ENCODE measurements at regions not wholly inside any gene's neighbourhood (a gene's known extent, or its start where the extent isn't known, plus 50 kb on each side); places are given as distances from the start of the nearest gene placed in this dataset.
"Not testable (repeated sequence)": the region's sequence is repeated elsewhere in the genome, so short reads cannot be mapped to it uniquely, and the experiment has no call there.

DNA sequence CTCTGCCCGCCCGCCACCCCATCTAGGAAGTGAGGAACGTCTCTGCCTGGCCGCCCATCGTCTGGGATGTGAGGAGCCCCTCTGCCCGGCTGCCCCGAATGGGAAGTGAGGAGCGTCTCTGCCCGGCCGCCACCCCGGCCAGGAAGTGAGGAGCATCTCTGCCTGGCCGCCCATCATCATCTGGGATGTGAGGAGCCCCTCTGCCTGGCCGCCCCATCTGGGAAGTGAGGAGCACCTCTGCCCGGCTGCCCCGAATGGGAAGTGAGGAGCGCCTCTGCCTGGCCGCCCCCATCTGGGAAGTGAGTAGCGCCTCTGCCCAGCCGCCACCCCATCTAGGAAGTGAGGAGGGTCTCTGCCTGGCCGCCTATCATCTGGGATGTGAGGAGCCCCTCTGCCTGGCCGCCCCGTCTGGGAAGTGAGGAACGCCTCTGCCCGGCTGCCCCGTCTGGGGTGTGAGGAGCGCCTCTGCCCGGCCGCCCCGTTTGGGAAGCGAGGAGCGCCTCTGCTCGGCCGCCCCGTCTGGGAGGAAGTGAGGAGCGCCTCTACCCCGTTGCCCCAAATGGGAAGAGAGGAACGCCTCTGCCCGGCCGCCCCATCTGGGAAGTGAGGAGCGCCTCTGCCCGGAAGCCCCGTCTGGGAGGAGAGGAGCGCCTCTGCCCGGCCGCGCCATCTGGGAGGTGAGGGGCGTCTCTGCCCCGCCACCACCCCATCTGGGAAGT, 113.8 kb upstream of the CES5A start:
- H3K4me1 Mint-ChIP-seq; H3K27ac Mint-ChIP-seq; H3K36me3 Mint-ChIP-seq (ENCODE audit: low read depth); POLR2A ChIA-PET; H3K27me3 Mint-ChIP-seq; CTCF ChIA-PET; H3K4me3 Mint-ChIP-seq; DNase-seq; H3K9me3 Mint-ChIP-seq: not testable (repeated sequence)

GRCh38 chr16:55988013-55988412, 112.8 kb upstream of the CES5A start:
- CTCF ChIA-PET: no interaction called here
- POLR2A ChIA-PET: no interaction called here
- H3K9me3 Mint-ChIP-seq: no peaks in the 10 kb centered on the region
- H3K4me3 Mint-ChIP-seq: no peak overlapping the region
- no peaks in the 10 kb centered on the region for H3K4me1 Mint-ChIP-seq
- H3K27ac Mint-ChIP-seq: no peak overlapping the region
- peaks cover 7% of the 10 kb centered on the region for H3K27me3 Mint-ChIP-seq
- no peaks in the 10 kb centered on the region for H3K36me3 Mint-ChIP-seq (ENCODE audit: low read depth)
- no peak for DNase-seq

DNA sequence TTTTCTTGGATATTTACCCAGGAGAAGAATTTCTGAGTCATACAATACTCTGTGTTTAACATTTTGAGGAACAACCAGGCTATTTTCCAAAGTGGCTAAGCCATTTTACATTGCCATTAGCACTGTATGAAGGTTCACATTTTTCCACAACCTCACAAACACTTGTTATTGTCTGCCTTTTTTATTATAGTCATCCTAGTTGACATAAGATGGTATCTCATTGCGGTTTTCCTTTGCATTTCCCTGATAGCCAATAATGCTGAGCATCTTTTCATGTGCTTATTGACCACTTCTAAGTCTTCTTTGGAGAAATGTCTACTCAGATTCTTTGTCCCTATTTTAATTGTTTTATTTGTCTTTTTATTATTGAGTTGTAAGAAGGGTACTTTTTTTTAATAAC, 107.4 kb upstream of the CES5A start:
- Mint-ChIP-seq H3K27me3 (peaks cover 7% of the 10 kb centered on the region), H3K36me3 (ENCODE audit: low read depth) (no peaks in the 10 kb centered on the region), H3K9me3 (no peaks in the 10 kb centered on the region), H3K4me3 (no peak overlapping the region), H3K27ac (no peak overlapping the region), H3K4me1 (no peaks in the 10 kb centered on the region)
- no peak for DNase-seq
- ChIA-PET POLR2A (no interaction called here), CTCF (no interaction called here)

GRCh38 chr16:55981557-55981956, 106.4 kb upstream of the CES5A start:
- Mint-ChIP-seq H3K27me3 (peaks cover 6% of the 10 kb centered on the region), H3K36me3 (ENCODE audit: low read depth) (no peaks in the 10 kb centered on the region), H3K27ac (no peak overlapping the region), H3K4me1 (no peaks in the 10 kb centered on the region), H3K4me3 (no peak overlapping the region), H3K9me3 (no peaks in the 10 kb centered on the region)
- CTCF ChIA-PET: no interaction called here
- POLR2A ChIA-PET: no interaction called here
- DNase-seq: no peak

DNA sequence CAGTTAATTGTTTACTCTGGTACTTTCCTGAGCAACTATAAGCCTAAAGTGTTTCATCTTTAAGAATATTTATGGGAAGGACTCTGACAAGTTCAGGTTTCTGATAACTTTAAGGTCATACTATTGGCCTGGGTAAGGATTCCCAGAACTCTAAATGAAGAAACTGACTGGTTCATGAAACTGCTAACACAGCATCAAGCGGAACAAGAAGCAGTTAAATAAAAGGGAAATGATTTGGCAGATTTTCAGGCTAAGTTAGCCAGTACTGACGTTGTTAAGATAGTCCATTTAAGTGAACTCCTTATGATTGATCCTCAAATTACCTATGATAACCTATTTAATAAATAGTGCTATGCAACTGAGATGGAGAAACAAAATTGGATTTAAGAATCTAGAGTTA, 101.6 kb upstream of the CES5A start:
- Mint-ChIP-seq H3K4me3 (no peak overlapping the region), H3K9me3 (no peaks in the 10 kb centered on the region), H3K27ac (no peak overlapping the region), H3K36me3 (ENCODE audit: low read depth) (no peaks in the 10 kb centered on the region), H3K4me1 (no peaks in the 10 kb centered on the region), H3K27me3 (peaks cover 4% of the 10 kb centered on the region)
- POLR2A ChIA-PET: no interaction called here
- no peak for DNase-seq
- CTCF ChIA-PET: no interaction called here

DNA sequence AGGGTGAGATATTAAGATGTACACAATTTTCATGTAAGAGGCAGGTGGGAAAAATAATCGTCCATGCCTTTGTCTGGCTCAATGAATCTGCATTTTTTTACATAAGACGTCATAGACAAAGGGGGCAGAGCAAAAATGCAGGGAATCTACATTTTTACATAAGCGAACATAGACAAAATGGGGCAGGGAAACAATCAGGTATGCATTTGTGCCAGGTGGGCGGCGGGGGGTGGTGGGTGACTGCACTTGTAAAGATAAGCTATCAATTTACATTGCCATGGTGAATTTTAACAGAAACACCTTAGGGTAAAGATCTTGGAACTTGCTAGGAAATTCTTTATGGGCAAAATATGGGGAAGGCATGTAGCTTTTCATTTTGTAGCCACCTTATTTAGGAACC, 96.3 kb upstream of the CES5A start:
- CTCF ChIA-PET: no interaction called here
- DNase-seq: no peak
- Mint-ChIP-seq H3K27me3 (peaks cover 7% of the 10 kb centered on the region), H3K36me3 (ENCODE audit: low read depth) (no peaks in the 10 kb centered on the region), H3K27ac (no peak overlapping the region), H3K4me3 (no peak overlapping the region), H3K4me1 (no peaks in the 10 kb centered on the region), H3K9me3 (no peaks in the 10 kb centered on the region)
- POLR2A ChIA-PET: no interaction called here

DNA sequence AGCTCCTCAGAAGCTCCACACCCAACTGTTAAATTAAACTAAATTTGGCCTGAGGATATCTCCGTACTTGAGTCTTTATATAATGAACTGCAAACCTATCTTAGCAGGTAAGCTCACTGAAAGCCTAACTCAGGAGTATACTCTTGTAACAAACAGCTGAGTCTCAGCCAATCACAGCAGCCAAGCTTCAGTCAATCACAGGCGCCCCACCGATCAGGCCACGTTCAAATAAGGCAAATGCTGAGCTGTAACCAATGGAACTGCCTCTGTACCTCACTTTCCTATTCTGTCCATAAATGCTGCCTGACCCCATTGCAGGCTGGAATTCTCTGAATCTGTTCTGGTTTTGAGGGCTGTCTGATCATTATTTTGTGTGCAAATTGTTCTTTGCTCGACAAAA, 93.0 kb upstream of the CES5A start:
- no peaks in the 10 kb centered on the region for H3K9me3 Mint-ChIP-seq
- H3K27ac Mint-ChIP-seq: no peak overlapping the region
- POLR2A ChIA-PET: no interaction called here
- no peak for DNase-seq
- CTCF ChIA-PET: no interaction called here
- no peak overlapping the region for H3K4me3 Mint-ChIP-seq
- peaks cover 4% of the 10 kb centered on the region for H3K27me3 Mint-ChIP-seq
- H3K36me3 Mint-ChIP-seq (ENCODE audit: low read depth): no peaks in the 10 kb centered on the region
- H3K4me1 Mint-ChIP-seq: no peaks in the 10 kb centered on the region

DNA sequence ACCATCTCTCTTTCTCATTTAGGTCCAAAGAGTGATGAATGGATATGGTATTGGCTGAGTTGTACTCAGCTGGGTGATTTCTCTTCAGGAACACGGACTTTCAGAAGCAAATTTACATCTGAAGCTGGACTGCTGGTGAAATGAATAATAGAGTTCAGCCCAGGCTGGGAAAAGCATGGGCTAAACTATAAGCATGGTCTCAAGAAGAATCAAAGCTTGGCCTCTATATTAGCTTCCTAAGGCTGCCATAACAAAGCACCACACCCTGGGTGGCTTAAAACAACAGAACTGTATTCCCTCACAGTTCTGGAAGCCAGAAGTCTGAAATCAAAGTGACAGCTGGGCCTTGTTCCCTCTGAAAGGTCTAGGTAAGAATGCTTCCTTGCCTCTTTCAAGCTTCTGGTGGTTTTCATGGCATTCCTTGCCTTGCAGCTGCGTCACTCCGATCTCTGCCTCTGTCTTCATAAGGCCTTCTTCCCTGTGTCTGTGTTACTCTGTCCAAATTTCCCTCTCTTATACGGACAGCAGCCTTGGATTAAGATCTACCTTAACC, 89.8 kb upstream of the CES5A start:
- Mint-ChIP-seq H3K27ac (no peak overlapping the region), H3K4me1 (no peaks in the 10 kb centered on the region), H3K4me3 (no peak overlapping the region), H3K9me3 (no peaks in the 10 kb centered on the region), H3K36me3 (ENCODE audit: low read depth) (no peaks in the 10 kb centered on the region), H3K27me3 (peaks cover 4% of the 10 kb centered on the region)
- ChIA-PET POLR2A (no interaction called here), CTCF (interaction anchor here (0.6 kb wide), 1 partner anchor 78 kb away, joined by 3 read pairs; no protein-coding TSS in a partner anchor)
- DNase-seq: no peak

DNA sequence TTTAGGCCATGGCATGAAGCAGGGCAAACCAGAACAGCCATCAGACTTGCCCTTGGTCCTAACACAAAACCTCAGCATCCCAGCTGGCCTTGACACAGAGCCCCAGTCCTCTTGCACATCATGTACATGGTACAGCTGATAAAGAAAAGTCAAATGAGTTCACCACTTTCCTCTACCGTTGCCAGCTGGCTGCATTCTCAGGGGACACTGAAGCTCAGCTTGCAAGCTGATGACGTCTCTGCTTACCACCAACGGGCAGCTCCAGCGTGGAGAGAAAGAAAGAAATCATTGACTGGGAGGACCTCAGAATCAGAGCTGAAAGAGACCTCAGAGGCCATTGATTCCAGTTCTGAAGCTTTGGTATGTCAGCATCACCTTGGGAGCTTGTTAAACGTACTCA, 80.7 kb upstream of the CES5A start:
- H3K4me1 Mint-ChIP-seq: no peaks in the 10 kb centered on the region
- ChIA-PET CTCF (no interaction called here), POLR2A (no interaction called here)
- H3K4me3 Mint-ChIP-seq: no peak overlapping the region
- no peak overlapping the region for H3K27ac Mint-ChIP-seq
- H3K36me3 Mint-ChIP-seq (ENCODE audit: low read depth): no peaks in the 10 kb centered on the region
- no peak for DNase-seq
- H3K9me3 Mint-ChIP-seq: no peaks in the 10 kb centered on the region
- peaks cover 20% of the 10 kb centered on the region for H3K27me3 Mint-ChIP-seq

GRCh38 chr16:55955424-55955823, 80.3 kb upstream of the CES5A start:
- Mint-ChIP-seq H3K27ac (no peak overlapping the region), H3K9me3 (no peaks in the 10 kb centered on the region), H3K4me3 (no peak overlapping the region), H3K27me3 (peaks cover 21% of the 10 kb centered on the region), H3K4me1 (no peaks in the 10 kb centered on the region), H3K36me3 (ENCODE audit: low read depth) (no peaks in the 10 kb centered on the region)
- DNase-seq: no peak
- ChIA-PET CTCF (no interaction called here), POLR2A (no interaction called here)

DNA sequence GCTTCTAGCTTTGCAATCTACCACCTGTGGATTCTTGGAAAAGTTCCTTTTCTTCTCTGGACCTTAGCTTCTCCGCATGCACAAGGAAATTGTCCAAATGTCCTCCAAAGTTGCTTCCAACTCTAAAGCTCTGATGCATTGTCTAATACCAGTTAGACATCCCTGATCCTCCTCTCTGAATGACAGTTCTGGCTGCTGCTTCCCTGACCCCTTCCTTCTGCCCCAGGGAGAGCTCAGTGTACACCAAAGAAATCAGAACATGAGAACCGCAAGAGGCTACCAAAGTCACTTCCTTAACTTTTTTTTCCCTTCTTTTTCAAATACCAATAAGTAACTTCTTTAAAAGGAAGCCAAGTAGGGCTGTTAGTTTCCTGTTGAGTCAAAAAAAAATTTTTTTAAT, 79.7 kb upstream of the CES5A start:
- no peaks in the 10 kb centered on the region for H3K9me3 Mint-ChIP-seq
- H3K4me3 Mint-ChIP-seq: no peak overlapping the region
- ChIA-PET CTCF (no interaction called here), POLR2A (no interaction called here)
- H3K36me3 Mint-ChIP-seq (ENCODE audit: low read depth): no peaks in the 10 kb centered on the region
- H3K27ac Mint-ChIP-seq: no peak overlapping the region
- no peak for DNase-seq
- peaks cover 23% of the 10 kb centered on the region for H3K27me3 Mint-ChIP-seq
- H3K4me1 Mint-ChIP-seq: no peaks in the 10 kb centered on the region

DNA sequence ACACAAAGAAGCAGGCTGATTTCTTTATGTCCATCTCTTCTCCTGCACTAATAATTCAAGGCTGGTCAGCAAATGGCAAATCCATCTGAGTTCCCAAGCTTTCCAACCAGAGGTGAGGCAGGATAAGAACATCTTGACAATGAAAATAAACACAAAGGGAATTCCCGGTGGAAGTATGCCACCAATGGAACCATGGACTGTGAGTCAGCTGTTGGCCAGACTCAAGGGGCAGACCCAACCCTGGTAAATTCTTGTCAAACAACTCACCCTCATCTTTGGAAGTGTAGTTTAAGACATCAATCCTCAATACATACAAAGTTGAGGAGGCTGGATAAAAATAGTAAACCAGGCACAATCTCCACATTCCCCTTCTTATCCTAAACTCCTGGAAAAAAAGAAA, 74.3 kb upstream of the CES5A start:
- no peaks in the 10 kb centered on the region for H3K4me1 Mint-ChIP-seq
- DNase-seq: no peak
- POLR2A ChIA-PET: no interaction called here
- H3K27me3 Mint-ChIP-seq: peaks cover 30% of the 10 kb centered on the region
- H3K9me3 Mint-ChIP-seq: no peaks in the 10 kb centered on the region
- no peak overlapping the region for H3K4me3 Mint-ChIP-seq
- no peak overlapping the region for H3K27ac Mint-ChIP-seq
- no peaks in the 10 kb centered on the region for H3K36me3 Mint-ChIP-seq (ENCODE audit: low read depth)
- CTCF ChIA-PET: no interaction called here

GRCh38 chr16:55948230-55948629, 73.1 kb upstream of the CES5A start:
- no peaks in the 10 kb centered on the region for H3K36me3 Mint-ChIP-seq (ENCODE audit: low read depth)
- DNase-seq: no peak
- H3K4me1 Mint-ChIP-seq: no peaks in the 10 kb centered on the region
- no peak overlapping the region for H3K27ac Mint-ChIP-seq
- POLR2A ChIA-PET: no interaction called here
- CTCF ChIA-PET: no interaction called here
- H3K4me3 Mint-ChIP-seq: no peak overlapping the region
- no peaks in the 10 kb centered on the region for H3K9me3 Mint-ChIP-seq
- peaks cover 29% of the 10 kb centered on the region for H3K27me3 Mint-ChIP-seq

DNA sequence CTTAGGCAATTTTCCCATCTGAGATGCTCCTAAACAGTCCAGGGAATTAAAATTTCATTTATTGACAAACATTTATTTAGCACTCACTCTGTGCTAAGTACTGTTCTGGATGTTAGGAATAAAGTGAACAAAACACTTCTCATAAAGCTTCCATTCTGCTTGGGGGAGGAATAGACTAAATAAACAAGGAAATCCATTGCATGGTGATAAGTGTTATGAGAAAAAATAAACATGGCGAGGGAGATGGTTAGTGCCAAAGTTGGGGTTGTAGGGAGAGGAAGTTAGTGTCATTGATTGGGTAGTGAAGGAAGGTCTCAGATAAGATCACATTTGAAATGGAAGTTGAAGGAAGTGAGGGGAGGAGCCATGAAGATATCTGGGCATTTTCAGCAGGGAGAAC, 72.2 kb upstream of the CES5A start:
- H3K27ac Mint-ChIP-seq: no peak overlapping the region
- POLR2A ChIA-PET: no interaction called here
- H3K4me1 Mint-ChIP-seq: no peaks in the 10 kb centered on the region
- CTCF ChIA-PET: interaction anchor here (1.0 kb wide), 1 partner anchor 371 kb away, joined by 3 read pairs; no protein-coding TSS in a partner anchor
- DNase-seq: no peak
- H3K9me3 Mint-ChIP-seq: no peaks in the 10 kb centered on the region
- no peak overlapping the region for H3K4me3 Mint-ChIP-seq
- peaks cover 29% of the 10 kb centered on the region for H3K27me3 Mint-ChIP-seq
- no peaks in the 10 kb centered on the region for H3K36me3 Mint-ChIP-seq (ENCODE audit: low read depth)

Data from activated CD4-positive, alpha-beta T cell treated with anti-CD3 and anti-CD28 coated beads, Interleukin-2, amount 10 ng/mL, durations not matched to agents 7 days and 5 days (primary cell).